Esophagus muscularis mucosa (tissue), 4 donors: ENCODE measurements at regions not wholly inside any gene's neighbourhood (a gene's known extent, or its start where the extent isn't known, plus 50 kb on each side); places are given as distances from the start of the nearest gene placed in this dataset.

Experiments
- DNase-seq: peaks from one replicate; pipeline ENCODE4 v3.0.0-alpha.2; 2017; ENCODE audit errors: extremely low spot score
- H3K27ac ChIP-seq, 4 donors: fragments of 200-600 bp; sonication (generic); replicated peaks in 1 of 4; 1 replicate in 3 of 4; 2 replicates in 1 of 4; pipeline ENCODE4 v1.5.1; 2016 to 2019; ENCODE audit warnings: mild to moderate bottlenecking in 1 of 4
- H3K27me3 ChIP-seq, 4 donors: fragments of 200-600 bp; sonication (generic); one replicate each; pipeline versions ENCODE4 v1.5.1 to v1.6.0; 2016 to 2019
- H3K36me3 ChIP-seq, 4 donors: fragments of 200-600 bp; sonication (generic); one replicate each; pipeline ENCODE4 v1.5.1; 2016 to 2019
- H3K4me1 ChIP-seq, 4 donors: fragments of 200-600 bp; sonication (generic); one replicate each; pipeline ENCODE4 v1.5.1; 2016 to 2019
- H3K4me3 ChIP-seq, 4 donors: fragments of 200-600 bp; sonication (generic); 1 replicate in 2 of 4; 2 replicates in 2 of 4; pipeline ENCODE4 v1.5.1; 2016 to 2019; ENCODE audit warnings: mild to moderate bottlenecking in 4 of 4, moderate library complexity in 1 of 4
- H3K9me3 ChIP-seq, 4 donors: fragments of 200-600 bp; sonication (generic); 1 replicate in 3 of 4; 2 replicates in 1 of 4; pipeline ENCODE4 v1.5.1; 2016 to 2019
- EP300 ChIP-seq: sonication (generic); formaldehyde crosslinking; IDR thresholded peaks from one replicate; pipeline ENCODE4 v1.6.1; 2017; ENCODE audit warnings: antibody characterized with exemption
- POLR2A ChIP-seq: fragments of 450-650 bp; IDR thresholded peaks from one replicate; pipeline ENCODE4 v1.6.1; 2017; ENCODE audit warnings: antibody characterized with exemption, moderate library complexity, mild to moderate bottlenecking, low read depth
- POLR2AphosphoS5 ChIP-seq, 2 donors: sonication (generic); formaldehyde crosslinking; IDR thresholded peaks; one replicate each; pipeline ENCODE4 v1.6.1; 2017; ENCODE audit warnings: antibody characterized with exemption in 2 of 2
- WGBS: methylation state at CpG from one replicate; pipeline ENCODE4 v1.1.5; 2018; 5-methylcytosine and 5-hydroxymethylcytosine counted together
- intact Hi-C: fragments of 100-400 bp; cut with DNase I; formaldehyde crosslinking; loops from one replicate; pipeline ENCODE4 v1.15.1; 2023
- TF ChIP-seq, protein P1 (sequence below), 3 experiments: fragments of 200-600 bp in 2 of 3; fragments of 450-650 bp in 1 of 3; sonication (generic) in 2 of 3; IDR thresholded peaks; one replicate each; pipeline ENCODE4 v1.5.1; 2017 to 2019; ENCODE audit warnings: antibody characterized with exemption in 3 of 3, mild to moderate bottlenecking in 2 of 3, moderate library complexity in 1 of 3

DNA sequence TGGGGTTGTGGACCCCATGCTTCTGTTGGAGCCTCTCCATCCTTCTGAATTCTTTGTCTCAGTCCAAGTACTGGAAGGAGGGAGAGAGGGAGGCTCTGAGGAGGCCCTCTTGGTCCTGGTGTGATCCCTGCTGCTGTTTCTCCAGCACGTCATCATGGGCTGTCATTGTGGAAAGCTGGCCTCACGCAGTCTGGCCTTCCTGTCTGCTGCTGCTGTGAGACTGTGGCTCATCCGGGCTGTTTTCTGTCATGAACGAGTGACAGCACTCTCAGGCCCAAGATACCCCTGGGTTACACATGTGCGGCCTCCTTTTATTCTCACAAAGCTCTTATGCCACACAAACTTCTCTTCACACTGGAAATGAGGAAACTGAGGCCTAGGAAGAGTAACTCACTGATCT is 499.3 kb downstream of the CCDC171 start:
- intact Hi-C loops: no loop called here
- Histone ChIP-seq H3K27ac (no peak overlapping the region), H3K4me1 (no peaks in the 10 kb centered on the region), H3K36me3 (no peaks in the 10 kb centered on the region), H3K9me3 (no peaks in the 10 kb centered on the region), H3K27me3 (no peaks in the 10 kb centered on the region), H3K4me3 (no peak overlapping the region)
- TF ChIP-seq, protein P1, sequence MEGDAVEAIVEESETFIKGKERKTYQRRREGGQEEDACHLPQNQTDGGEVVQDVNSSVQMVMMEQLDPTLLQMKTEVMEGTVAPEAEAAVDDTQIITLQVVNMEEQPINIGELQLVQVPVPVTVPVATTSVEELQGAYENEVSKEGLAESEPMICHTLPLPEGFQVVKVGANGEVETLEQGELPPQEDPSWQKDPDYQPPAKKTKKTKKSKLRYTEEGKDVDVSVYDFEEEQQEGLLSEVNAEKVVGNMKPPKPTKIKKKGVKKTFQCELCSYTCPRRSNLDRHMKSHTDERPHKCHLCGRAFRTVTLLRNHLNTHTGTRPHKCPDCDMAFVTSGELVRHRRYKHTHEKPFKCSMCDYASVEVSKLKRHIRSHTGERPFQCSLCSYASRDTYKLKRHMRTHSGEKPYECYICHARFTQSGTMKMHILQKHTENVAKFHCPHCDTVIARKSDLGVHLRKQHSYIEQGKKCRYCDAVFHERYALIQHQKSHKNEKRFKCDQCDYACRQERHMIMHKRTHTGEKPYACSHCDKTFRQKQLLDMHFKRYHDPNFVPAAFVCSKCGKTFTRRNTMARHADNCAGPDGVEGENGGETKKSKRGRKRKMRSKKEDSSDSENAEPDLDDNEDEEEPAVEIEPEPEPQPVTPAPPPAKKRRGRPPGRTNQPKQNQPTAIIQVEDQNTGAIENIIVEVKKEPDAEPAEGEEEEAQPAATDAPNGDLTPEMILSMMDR (IDR thresholded peaks at IDR 0.05): no peak
- TF ChIP-seq POLR2A: no peak
- TF ChIP-seq EP300: no peak
- TF ChIP-seq POLR2AphosphoS5 (IDR thresholded peaks at IDR 0.05): no peak
- 81% methylated on average over 5 of the region's 5 CpGs for WGBS
- no peak for DNase-seq

DNA sequence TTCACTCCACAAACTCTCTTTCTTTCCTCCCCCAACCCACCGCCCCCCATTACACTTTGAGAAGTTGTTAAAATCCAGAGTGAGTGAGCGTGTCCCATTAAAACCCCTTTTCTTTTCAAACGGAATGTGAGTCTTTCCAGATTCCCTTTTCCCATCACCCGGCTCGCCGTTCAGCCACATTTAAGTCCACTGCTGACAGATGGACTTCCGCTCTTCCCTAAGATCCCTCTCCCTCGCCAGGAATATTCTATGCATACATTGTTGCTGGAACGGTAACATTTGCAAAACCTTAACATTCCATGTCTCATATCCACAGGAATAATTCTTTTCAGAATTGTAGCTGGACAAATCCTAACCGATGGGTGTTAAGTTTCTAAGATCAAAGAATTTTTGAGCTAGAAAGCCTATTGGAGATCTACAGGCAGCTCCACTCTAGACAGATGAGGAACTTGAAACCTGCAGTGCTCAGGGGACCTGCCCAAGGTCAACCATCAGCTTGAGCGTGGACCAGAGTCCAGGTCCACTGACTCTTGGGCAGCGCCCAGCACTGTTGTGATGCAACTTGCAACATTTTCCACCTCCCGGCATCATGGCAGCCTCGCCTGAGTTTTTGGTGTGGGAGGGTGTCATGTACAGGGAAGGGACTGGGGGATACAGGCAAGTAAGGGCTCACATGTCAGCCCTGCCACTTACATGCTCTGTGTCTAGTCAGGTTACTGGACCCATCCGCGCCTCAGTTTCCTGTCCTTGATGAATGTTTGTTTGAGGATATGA is 500.1 kb downstream of the CCDC171 start:
- intact Hi-C loops: no loop called here
- H3K27me3 ChIP-seq: no peaks in the 10 kb centered on the region
- TF ChIP-seq, protein P1 (IDR thresholded peaks at IDR 0.05): no peak
- TF ChIP-seq POLR2A (no peak), POLR2AphosphoS5 (IDR thresholded peaks at IDR 0.05) (no peak), EP300 (no peak)
- no peak for DNase-seq
- H3K9me3 ChIP-seq: no peaks in the 10 kb centered on the region
- no peaks in the 10 kb centered on the region for H3K4me1 ChIP-seq
- no peak overlapping the region for H3K27ac ChIP-seq
- H3K4me3 ChIP-seq: no peak overlapping the region
- WGBS: 81% methylated on average over 13 of the region's 16 CpGs
- no peaks in the 10 kb centered on the region for H3K36me3 ChIP-seq

DNA sequence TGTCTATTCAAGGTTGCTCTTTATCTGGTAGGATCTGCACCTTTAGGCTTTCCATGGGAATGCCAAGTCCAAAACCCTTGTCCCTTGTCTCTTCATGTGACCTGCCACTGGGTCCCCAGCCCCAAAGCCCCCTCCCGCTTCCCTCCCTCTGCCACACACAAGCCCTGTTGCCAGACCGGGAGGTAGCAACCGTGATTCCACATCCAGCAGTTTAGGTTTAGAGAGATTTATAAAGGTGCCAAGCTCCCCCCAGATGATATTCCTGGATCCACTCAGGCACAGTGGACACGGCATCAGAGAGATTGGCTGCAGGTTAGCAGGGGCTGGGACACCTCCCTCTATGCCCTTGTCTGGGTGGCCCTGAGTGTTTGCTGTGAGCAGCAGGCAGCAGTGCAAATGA is 504.7 kb downstream of the CCDC171 start:
- no peak for DNase-seq
- no peaks in the 10 kb centered on the region for H3K36me3 ChIP-seq
- H3K9me3 ChIP-seq: no peaks in the 10 kb centered on the region
- intact Hi-C loops: no loop called here
- no peak overlapping the region for H3K4me3 ChIP-seq
- no peak overlapping the region for H3K27ac ChIP-seq
- no peaks in the 10 kb centered on the region for H3K4me1 ChIP-seq
- H3K27me3 ChIP-seq: no peaks in the 10 kb centered on the region
- TF ChIP-seq POLR2A: no peak
- 100% methylated on average over 4 of the region's 4 CpGs for WGBS

DNA sequence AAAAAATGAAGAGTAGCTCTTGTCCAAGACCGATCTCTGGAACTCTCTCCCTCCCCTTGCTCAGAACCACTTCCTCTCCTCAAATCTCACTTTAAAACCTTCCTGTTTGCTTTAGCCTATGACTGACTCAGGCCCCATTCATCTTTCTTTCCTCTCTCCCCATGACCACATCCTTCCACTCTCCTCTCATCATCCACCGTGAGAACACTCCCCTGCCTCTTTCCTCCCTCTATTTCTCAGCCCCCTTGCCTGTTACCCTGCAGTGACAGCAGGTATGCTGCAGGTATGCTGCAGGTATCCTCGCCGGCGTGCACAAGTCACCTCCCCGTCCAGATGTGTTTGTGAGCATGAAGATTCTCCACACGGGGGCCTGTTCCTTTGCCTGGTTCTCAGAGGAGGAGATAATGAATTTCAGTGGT is 505.3 kb downstream of the CCDC171 start:
- Histone ChIP-seq H3K27me3 (no peaks in the 10 kb centered on the region), H3K27ac (no peak overlapping the region), H3K4me3 (no peak overlapping the region), H3K9me3 (no peaks in the 10 kb centered on the region), H3K4me1 (no peaks in the 10 kb centered on the region), H3K36me3 (no peaks in the 10 kb centered on the region)
- 53% methylated on average over 7 of the region's 7 CpGs for WGBS
- TF ChIP-seq POLR2AphosphoS5 (IDR thresholded peaks at IDR 0.05) (no peak), POLR2A (no peak), EP300 (no peak)
- TF ChIP-seq, protein P1 (IDR thresholded peaks at IDR 0.05): no peak
- intact Hi-C loops: no loop called here
- no peak for DNase-seq

DNA sequence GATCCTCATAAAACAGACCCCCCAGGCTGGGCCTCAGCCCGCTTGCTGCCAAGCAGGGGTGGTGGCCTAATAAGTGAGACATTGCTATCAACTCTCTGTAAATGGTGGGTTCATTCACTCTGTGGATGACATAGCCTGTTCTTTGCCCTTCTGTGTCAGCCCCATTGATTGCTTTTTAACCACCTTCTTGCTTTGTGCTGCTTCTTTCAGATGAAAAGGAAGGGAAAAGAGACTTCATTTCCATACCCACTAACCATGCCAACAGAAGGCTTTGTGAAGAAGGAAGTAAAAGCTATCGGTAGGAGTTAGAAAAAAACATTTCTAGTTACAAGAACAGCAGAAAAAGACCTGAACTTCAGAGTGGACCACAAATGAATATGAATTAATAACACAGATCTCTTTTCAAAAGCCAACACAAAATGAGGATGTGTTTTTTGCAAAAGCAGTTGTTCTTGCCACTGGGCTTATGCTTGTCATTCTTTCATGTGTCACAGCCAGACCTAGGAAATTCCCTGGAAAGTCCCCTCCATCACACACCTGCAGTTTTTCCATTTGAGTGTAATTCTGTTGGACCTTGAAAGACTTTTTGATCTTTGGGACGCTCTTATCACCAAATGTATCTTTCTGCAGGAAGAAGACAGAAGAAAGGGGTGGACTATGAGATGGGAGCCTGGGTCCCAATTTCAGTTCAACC is 507.7 kb downstream of the CCDC171 start:
- DNase-seq: no peak
- H3K4me1 ChIP-seq: no peaks in the 10 kb centered on the region
- WGBS: 82% methylated on average over 3 of the region's 3 CpGs
- H3K27me3 ChIP-seq: no peaks in the 10 kb centered on the region
- no peaks in the 10 kb centered on the region for H3K9me3 ChIP-seq
- intact Hi-C loops: no loop called here
- no peaks in the 10 kb centered on the region for H3K36me3 ChIP-seq
- no peak for TF ChIP-seq POLR2A
- no peak for TF ChIP-seq EP300
- TF ChIP-seq POLR2AphosphoS5 (IDR thresholded peaks at IDR 0.05): no peak
- TF ChIP-seq, protein P1 (IDR thresholded peaks at IDR 0.05): no peak
- H3K4me3 ChIP-seq: no peak overlapping the region
- no peak overlapping the region for H3K27ac ChIP-seq
